ENCODE measurements at regions not wholly inside any gene's neighbourhood (a gene's known extent, or its start where the extent isn't known, plus 50 kb on each side); places are given as distances from the start of the nearest gene placed in this dataset.

- no peak for TF ChIP-seq NR2F1 (CRISPR knock-in tag; IDR thresholded peaks at IDR 0.05)
- TF ChIP-seq LRRFIP1 (CRISPR knock-in tag; conservative IDR thresholded peaks at IDR 0.05): no peak
- TF ChIP-seq ZNF768 (CRISPR knock-in tag; IDR thresholded peaks at IDR 0.05): no peak
- no peak for TF ChIP-seq ZNF563 (CRISPR knock-in tag; IDR thresholded peaks at IDR 0.05)
- H4K20me1 ChIP-seq (ENCODE audit: insufficient read depth, low read length): no peaks in the 10 kb centered on the region
- 0% methylated on average over 1 of the region's 1 CpG for whole genome bisulfite sequencing (ENCODE audit: low lambda C conversion rate)
- no peak overlapping the region for H2AFZ ChIP-seq (ENCODE audit: low read length)
- no peak for ATAC-seq
- no peak overlapping the region for H3K9ac ChIP-seq (ENCODE audit: insufficient read depth, low read depth, low read length)
- DNase-seq (ENCODE audit: low spot score): no peak
- no peaks in the 10 kb centered on the region for H3K4me1 ChIP-seq (ENCODE audit: insufficient read depth, low read length)
- in situ Hi-C loops (cut with HindIII; ENCODE audit: extremely low pct_ligation_motif_present, low pct_unique_long_range_greater_than_20kb) (no loop called here), intact Hi-C loops (cut with micrococcal nuclease; ENCODE audit: unreplicated experiment) (no loop called here)
- H3K4me3 ChIP-seq (replicated peaks in 1 of 3; ENCODE audit: insufficient read depth in 1 of 3, low read depth in 2 of 3, low read length in 3 of 3): no peak overlapping the region
- H3K9me3 ChIP-seq (ENCODE audit: low read length): no peaks in the 10 kb centered on the region
- ChIA-PET POLR2A (no interaction called here), CTCF (ENCODE audit: low intra/inter-chr PET ratio, low total read pairs) (no interaction called here)
- H3K27ac ChIP-seq (ENCODE audit: extremely low read length, insufficient read depth, low read length): no peak overlapping the region
- no peaks in the 10 kb centered on the region for H3K27me3 ChIP-seq (ENCODE audit: control insufficient read depth in 1 of 2, insufficient read depth in 2 of 2, low read length in 2 of 2)
- no TSS peak for BruUV-seq (replicated peaks)
- no peaks in the 10 kb centered on the region for H3K36me3 ChIP-seq (replicated peaks in 1 of 2; ENCODE audit: control insufficient read depth in 1 of 2, insufficient read depth in 2 of 2, low read length in 2 of 2)
- FAIRE-seq: no peak
- H3K4me2 ChIP-seq (ENCODE audit: low read depth, low read length): no peak overlapping the region
- H3K79me2 ChIP-seq (ENCODE audit: insufficient read depth, low read length): no peaks in the 10 kb centered on the region
These were observed 110.2 kb upstream of the FGF10 start for GRCh38 chr5:44499381-44499780.

- no peaks in the 10 kb centered on the region for H3K9me3 ChIP-seq (ENCODE audit: low read length)
- ATAC-seq (no peak), FAIRE-seq (no peak), DNase-seq (ENCODE audit: low spot score) (no peak)
- POLR2A ChIA-PET: no interaction called here
- H3K9ac ChIP-seq (ENCODE audit: insufficient read depth, low read depth, low read length): no peak overlapping the region
- H3K36me3 ChIP-seq (replicated peaks in 1 of 2; ENCODE audit: control insufficient read depth in 1 of 2, insufficient read depth in 2 of 2, low read length in 2 of 2): no peaks in the 10 kb centered on the region
- H3K79me2 ChIP-seq (ENCODE audit: insufficient read depth, low read length): no peaks in the 10 kb centered on the region
- intact Hi-C loops (cut with micrococcal nuclease; ENCODE audit: unreplicated experiment): no loop called here
- no TSS peak for BruUV-seq (replicated peaks)
- no peak overlapping the region for H2AFZ ChIP-seq (ENCODE audit: low read length)
- H3K27ac ChIP-seq (ENCODE audit: extremely low read length, insufficient read depth, low read length): no peak overlapping the region
- no peak overlapping the region for H3K4me2 ChIP-seq (ENCODE audit: low read depth, low read length)
- no peaks in the 10 kb centered on the region for H3K27me3 ChIP-seq (ENCODE audit: control insufficient read depth in 1 of 2, insufficient read depth in 2 of 2, low read length in 2 of 2)
- CTCF ChIA-PET (ENCODE audit: low intra/inter-chr PET ratio, low total read pairs): no interaction called here
- WGBS (ENCODE audit: low lambda C conversion rate): 0% methylated on average over 1 of the region's 1 CpG
- H4K20me1 ChIP-seq (ENCODE audit: insufficient read depth, low read length): no peaks in the 10 kb centered on the region
- H3K4me3 ChIP-seq (replicated peaks in 1 of 3; ENCODE audit: insufficient read depth in 1 of 3, low read depth in 2 of 3, low read length in 3 of 3): no peak overlapping the region
- H3K4me1 ChIP-seq (ENCODE audit: insufficient read depth, low read length): no peaks in the 10 kb centered on the region
- in situ Hi-C loops (cut with HindIII; ENCODE audit: extremely low pct_ligation_motif_present, low pct_unique_long_range_greater_than_20kb): no loop called here
- no peak for TF ChIP-seq GPN1 (CRISPR knock-in tag; IDR thresholded peaks at IDR 0.05; ENCODE audit: borderline replicate concordance)
- TF ChIP-seq ZNF674 (CRISPR knock-in tag; IDR thresholded peaks at IDR 0.05; ENCODE audit: low read depth): no peak
- no peak for TF ChIP-seq FOXO4 (CRISPR knock-in tag; conservative IDR thresholded peaks at IDR 0.05)
- TF ChIP-seq ZNF547 (CRISPR knock-in tag; IDR thresholded peaks at IDR 0.05): no peak
- TF ChIP-seq ZFP36 (IDR thresholded peaks at IDR 0.05; ENCODE audit: borderline replicate concordance, low read depth, low read length, partially characterized antibody): no peak
- no peak for TF ChIP-seq ZNF10 (CRISPR knock-in tag; IDR thresholded peaks at IDR 0.05; ENCODE audit: borderline replicate concordance, low read depth)
- no peak for TF ChIP-seq EEA1 (CRISPR knock-in tag; IDR thresholded peaks at IDR 0.05; ENCODE audit: borderline replicate concordance)
- TF ChIP-seq ZNF543 (CRISPR knock-in tag; IDR thresholded peaks at IDR 0.05): no peak
- TF ChIP-seq TFDP1 (CRISPR knock-in tag; IDR thresholded peaks at IDR 0.05; ENCODE audit: borderline replicate concordance): no peak
- no peak for TF ChIP-seq ZNF576 (CRISPR knock-in tag; IDR thresholded peaks at IDR 0.05)
- no peak for TF ChIP-seq GZF1 (CRISPR knock-in tag; IDR thresholded peaks at IDR 0.05)
These were observed 108.4 kb upstream of the FGF10 start for GRCh38 chr5:44497606-44498005.

Data from HepG2 (cell line).